ENCODE measurements at regions not wholly inside any gene's neighbourhood (a gene's known extent, or its start where the extent isn't known, plus 50 kb on each side); places are given as distances from the start of the nearest gene placed in this dataset.

- DNase-seq (ENCODE audit: extremely low read depth in 1 of 11, low read depth in 9 of 11, low spot score in 4 of 11) = peak in 7 of 11 donors; percentile 32 to 70 (median 49)
Measured at GRCh38 chr9:7375013-7375511, 424.5 kb downstream of the DMAC1 start.

DNA sequence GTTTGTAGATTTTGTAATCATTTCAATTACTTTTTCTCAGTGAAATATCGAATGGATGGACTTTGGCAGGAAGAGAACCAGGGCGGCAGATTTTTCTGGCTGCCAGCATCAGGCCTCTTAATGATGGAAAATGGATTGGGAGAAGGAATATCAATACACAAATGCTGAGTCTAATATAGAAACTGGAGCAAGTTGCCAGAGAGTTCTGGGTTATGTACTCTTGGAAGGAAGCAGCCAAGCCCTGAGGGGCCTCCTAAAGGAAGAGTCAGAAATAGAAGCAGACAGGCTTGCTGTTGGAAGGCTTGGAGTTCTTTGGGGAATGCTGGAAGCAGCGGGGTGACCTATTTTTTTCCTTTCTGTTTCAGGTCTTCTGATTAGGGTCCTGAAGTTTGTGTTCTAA is 428.6 kb downstream of the DMAC1 start:
- DNase-seq (ENCODE audit: extremely low read depth in 1 of 11, low read depth in 9 of 11, low spot score in 4 of 11) = no peak

- DNase-seq (ENCODE audit: extremely low read depth in 1 of 11, low read depth in 9 of 11, low spot score in 4 of 11) = no peak
Measured at GRCh38 chr9:7370381-7370780, 429.2 kb downstream of the DMAC1 start.

- no peak for DNase-seq (ENCODE audit: extremely low read depth in 1 of 11, low read depth in 9 of 11, low spot score in 4 of 11)
Measured at GRCh38 chr9:7369384-7369821, 430.2 kb downstream of the DMAC1 start.

DNA sequence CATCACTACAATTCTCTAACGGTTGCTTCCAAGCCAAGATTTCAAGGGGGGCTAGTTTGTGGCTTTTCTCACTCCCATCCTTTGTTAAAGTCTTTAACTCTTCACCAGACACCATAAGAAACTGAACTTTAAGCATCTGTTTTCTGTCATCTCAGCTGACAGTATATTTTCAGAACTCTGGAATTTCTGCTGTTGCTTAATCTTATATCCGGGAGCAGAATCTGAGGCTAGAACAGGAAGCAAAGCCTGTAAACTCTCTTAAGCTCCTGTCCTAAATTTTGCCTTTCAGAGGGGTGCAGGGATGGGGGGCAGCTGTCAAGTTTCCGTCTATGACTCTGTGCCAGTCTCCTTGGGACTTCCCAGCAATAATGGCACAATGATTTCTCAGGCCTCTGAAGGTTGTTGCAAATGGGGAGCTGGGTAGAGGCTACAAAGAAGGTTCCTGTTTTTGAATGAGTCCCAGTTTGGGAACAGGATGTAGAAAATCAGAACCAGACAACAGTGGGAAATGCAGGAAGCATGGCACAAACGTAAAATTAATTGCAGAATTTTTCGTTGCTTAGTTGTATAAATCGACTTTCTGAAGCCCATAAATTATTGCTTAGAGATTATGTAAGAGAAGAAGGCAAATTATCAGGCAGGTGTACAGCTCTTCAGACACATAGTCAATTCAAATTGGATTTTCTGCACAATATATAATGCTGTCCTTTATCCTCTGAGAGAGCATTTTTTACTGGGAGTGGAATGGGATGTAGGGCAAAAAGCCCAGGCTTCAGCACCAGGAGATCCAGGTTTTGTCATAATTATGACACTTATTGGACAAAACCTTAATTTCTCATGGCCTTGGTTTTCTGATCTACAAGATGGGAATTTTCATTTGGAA is 430.9 kb downstream of the DMAC1 start:
- DNase-seq (ENCODE audit: extremely low read depth in 1 of 11, low read depth in 9 of 11, low spot score in 4 of 11) = peak in 7 of 11 donors; percentile 53 to 67 (median 61)

DNA sequence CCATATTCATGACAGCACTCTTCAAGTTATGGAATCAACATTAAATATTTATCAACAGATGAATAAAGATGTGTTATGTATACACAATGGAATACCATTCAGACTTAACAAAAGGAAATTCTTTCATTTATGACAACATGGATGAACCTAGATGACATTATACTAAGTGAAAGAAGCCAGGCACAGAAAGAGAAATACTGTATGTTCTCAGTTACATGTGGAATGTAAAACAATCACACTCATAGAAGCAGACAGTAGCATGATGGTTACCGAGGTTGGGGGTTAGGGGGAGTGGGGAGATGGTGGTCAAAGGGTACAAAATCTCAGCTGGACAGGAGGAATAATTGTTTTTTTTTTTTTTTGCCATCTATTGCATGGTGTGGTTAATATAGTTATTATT is 431.9 kb downstream of the DMAC1 start:
- DNase-seq (ENCODE audit: extremely low read depth in 1 of 11, low read depth in 9 of 11, low spot score in 4 of 11) = no peak

DNA sequence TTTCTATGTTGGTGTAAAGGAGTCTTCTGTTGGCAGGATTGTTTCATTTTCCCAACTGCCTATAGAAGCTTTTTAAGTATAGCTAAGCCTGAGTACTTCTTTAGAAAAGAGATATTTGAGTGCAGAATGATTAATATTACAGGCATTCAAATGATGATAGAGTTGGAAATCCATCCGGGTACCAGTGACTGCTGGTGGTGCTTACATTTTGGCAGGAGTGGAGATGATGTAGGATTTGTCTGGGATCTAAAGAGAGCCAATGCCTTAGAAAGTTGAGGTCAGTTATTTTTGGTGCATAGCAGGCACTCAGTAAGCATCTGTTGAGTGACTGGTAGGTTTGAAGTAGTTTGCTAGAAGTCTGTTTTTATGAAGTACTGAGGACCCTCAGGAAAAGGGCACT is 433.5 kb downstream of the DMAC1 start:
- DNase-seq (ENCODE audit: extremely low read depth in 1 of 11, low read depth in 9 of 11, low spot score in 4 of 11) = no peak

DNA sequence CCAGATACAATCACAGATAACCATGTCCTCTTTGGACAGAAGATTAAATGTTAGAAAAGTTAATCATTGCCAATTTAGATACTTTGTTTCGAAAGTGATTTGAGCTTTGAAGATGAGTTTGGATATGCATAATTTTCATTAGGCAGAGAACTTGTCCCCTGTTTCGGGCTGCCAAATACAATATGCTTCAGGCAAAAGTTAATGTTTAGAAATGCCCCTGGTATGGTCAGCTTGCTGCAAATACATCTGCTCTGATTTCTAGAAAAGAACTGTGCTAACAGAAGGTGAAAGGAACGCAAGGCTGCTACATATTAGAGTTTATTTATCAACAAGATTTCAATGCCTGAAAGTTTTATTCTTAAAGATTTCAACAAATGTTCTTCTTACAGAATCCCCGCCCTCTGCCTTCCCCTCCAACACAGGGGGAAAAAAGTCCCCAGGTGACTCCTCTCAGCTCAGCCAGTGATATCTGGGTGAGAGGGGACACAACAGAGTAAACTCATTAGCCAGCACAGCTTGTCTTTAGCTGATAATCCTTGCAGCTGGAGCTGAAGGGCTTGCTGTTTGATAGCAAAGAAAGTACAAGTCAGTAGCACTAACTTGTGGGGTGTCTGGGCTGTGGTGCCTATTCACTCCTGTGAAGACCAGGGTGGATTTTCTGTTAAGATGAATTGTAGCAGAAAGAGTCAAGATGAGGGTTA is 435.7 kb downstream of the DMAC1 start:
- DNase-seq (ENCODE audit: extremely low read depth in 1 of 11, low read depth in 9 of 11, low spot score in 4 of 11) = no peak

GRCh38 chr9:7360513-7360912 is 439.1 kb downstream of the DMAC1 start:
- DNase-seq (ENCODE audit: extremely low read depth in 1 of 11, low read depth in 9 of 11, low spot score in 4 of 11) = no peak

DNA sequence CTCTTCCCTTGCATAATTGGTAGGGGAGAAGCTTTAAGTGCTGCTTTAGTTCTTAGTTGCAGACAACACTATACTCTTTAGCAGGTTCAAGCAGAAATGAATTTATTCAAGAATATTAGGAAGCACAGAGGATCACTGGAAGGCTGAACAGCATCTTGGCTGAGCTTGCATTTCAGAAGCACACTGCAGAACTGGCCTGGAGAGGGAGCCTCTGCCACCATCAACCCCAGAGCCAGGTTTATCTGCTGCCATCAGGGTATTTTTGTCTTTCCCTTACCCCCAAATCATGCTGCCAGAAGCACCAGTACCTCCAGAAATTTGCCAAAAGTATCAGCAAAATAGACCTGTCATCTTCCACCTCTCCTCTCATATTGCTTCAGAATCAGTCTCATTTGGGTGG is 440.7 kb downstream of the DMAC1 start:
- no peak for DNase-seq (ENCODE audit: extremely low read depth in 1 of 11, low read depth in 9 of 11, low spot score in 4 of 11)

- DNase-seq (ENCODE audit: extremely low read depth in 1 of 11, low read depth in 9 of 11, low spot score in 4 of 11) = no peak
Measured at GRCh38 chr9:7354704-7355103, 444.9 kb downstream of the DMAC1 start.

DNA sequence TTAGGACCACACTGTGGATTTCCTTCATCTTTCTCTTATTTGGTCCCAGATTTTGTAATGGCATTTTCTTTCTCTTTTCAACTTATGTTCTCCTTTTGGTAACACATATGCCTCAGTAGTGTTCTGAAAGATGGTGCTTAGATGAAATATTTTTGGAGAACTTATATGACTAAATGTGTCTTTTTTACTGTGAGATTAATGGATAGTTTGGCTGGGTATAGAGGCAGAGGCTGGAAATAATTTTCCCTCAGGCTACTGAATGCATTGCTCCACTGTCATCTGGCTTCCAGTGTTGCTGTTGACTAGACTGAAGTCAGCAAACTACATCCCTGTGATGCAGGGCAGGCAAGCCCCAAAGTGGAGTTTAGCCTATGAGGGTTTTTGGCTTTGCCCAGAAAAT is 450.9 kb downstream of the DMAC1 start:
- DNase-seq (ENCODE audit: extremely low read depth in 1 of 11, low read depth in 9 of 11, low spot score in 4 of 11) = no peak

DNA sequence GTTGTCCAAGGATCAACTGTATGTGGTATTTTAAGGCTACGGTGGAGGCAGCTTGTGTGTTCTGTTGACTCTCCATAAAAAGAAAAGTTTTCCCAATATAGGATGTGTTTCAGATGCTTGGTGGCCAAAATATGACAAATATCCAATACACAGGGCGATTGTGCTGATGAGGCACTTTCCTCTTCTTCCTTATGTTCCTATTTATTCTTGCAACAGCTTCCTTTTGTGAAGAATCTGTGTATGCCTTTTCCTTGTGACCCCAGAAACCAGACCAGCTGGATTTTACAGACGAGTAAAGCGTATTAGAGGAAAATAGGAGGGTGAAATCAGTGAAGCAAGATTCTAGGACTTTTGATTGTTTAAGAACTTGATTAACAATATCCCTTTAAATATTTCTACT is 452.0 kb downstream of the DMAC1 start:
- DNase-seq (ENCODE audit: extremely low read depth in 1 of 11, low read depth in 9 of 11, low spot score in 4 of 11) = no peak

DNA sequence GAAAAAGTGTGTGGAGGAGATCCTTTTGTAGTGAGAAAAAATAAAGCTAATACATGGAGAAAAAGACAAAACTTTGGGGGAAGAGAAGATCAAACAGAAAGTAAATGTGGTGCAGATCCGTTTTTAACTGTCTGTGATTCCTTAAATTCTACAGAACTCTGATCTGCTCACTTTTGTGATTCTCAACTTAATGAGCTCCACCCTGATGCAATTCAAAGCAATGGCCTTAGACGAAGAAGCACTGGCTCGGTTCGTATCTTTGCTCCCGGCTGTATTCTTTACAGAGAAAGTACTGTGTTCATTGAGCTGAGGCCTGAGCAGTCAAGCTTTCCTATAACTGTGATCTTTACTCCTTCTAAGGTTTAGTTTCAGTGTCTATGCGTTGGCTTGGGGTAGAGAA is 453.4 kb downstream of the DMAC1 start:
- no peak for DNase-seq (ENCODE audit: extremely low read depth in 1 of 11, low read depth in 9 of 11, low spot score in 4 of 11)

GRCh38 chr9:7342736-7343135 is 456.8 kb downstream of the DMAC1 start:
- DNase-seq (ENCODE audit: extremely low read depth in 1 of 11, low read depth in 9 of 11, low spot score in 4 of 11) = no peak

DNA sequence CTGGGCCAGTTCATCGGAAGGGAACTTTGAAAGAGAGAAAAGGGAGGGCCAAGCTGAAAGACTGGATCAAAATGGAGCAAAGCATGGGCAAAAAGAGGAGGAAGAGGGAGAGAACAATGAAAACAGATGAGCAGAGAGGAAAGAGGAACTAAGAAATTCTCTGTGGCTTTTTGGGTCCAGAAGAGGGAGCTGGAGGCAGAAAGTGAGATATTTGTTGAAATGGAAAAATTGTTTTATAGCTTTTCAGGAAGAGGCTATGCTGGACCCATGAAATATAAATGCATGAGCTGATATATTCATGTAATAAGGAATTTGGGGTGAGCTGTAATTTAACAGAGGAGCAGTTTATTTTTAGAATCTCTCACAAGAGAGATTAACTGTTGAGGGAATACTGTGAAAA is 457.3 kb downstream of the DMAC1 start:
- no peak for DNase-seq (ENCODE audit: extremely low read depth in 1 of 11, low read depth in 9 of 11, low spot score in 4 of 11)

GRCh38 chr9:7341571-7341970 is 458.0 kb downstream of the DMAC1 start:
- DNase-seq (ENCODE audit: extremely low read depth in 1 of 11, low read depth in 9 of 11, low spot score in 4 of 11) = no peak

DNA sequence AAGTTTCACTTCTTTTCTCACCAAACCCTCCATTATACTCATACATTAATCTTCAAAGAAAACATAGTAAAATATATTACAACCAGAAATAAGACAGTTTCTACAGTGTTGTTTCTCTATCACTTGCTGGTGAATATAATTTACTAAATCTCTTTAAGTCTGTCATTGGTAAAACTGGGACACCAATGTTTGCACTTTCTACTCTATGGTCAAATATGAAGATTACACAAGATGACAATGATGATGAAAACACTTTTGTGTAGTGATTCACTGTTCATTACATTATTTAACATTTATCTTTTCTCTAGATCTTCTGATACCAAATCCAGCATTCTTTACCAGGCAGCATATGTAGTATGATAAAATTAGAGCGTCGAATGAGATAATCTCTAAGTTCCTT is 459.1 kb downstream of the DMAC1 start:
- DNase-seq (ENCODE audit: extremely low read depth in 1 of 11, low read depth in 9 of 11, low spot score in 4 of 11) = no peak

GRCh38 chr9:7338586-7339281 is 460.8 kb downstream of the DMAC1 start:
- no peak for DNase-seq (ENCODE audit: extremely low read depth in 1 of 11, low read depth in 9 of 11, low spot score in 4 of 11)

Data from renal cortex interstitium (tissue), 11 donors.